Transverse colon (tissue), 4 donors: ENCODE measurements at regions not wholly inside any gene's neighbourhood (a gene's known extent, or its start where the extent isn't known, plus 50 kb on each side); places are given as distances from the start of the nearest gene placed in this dataset.

ENCODE experiments used
- CTCF ChIP-seq, 5 experiments: fragments of 200-600 bp in 3 of 5; fragments of 450-650 bp in 2 of 5; sonication (generic) in 3 of 5; IDR thresholded peaks; 1 replicate in 2 of 5; 2 replicates in 3 of 5; pipeline ENCODE4 v1.5.1; 2016 to 2017; ENCODE audit warnings: antibody characterized with exemption in 5 of 5, inconsistent platforms in 3 of 5, mild to moderate bottlenecking in 2 of 5, moderate library complexity in 1 of 5
- EP300 ChIP-seq: sonication (generic); formaldehyde crosslinking; IDR thresholded peaks from one replicate; pipeline ENCODE4 v1.6.1; 2017; ENCODE audit warnings: antibody characterized with exemption, low read depth
- POLR2A ChIP-seq: fragments of 450-650 bp; IDR thresholded peaks from one replicate; pipeline ENCODE4 v1.6.1; 2016; ENCODE audit warnings: antibody characterized with exemption, mild to moderate bottlenecking, moderate library complexity
- POLR2AphosphoS5 ChIP-seq, 3 donors: sonication (generic); formaldehyde crosslinking; IDR thresholded peaks; one replicate each; pipeline ENCODE4 v1.6.1; 2016; ENCODE audit warnings: antibody characterized with exemption in 3 of 3

- TF ChIP-seq POLR2AphosphoS5 (IDR thresholded peaks at IDR 0.05) (no peak), POLR2A (no peak), CTCF (IDR thresholded peaks at IDR 0.05) (no peak), EP300 (no peak)
Measured at GRCh38 chr4:26183017-26183416, 137.8 kb upstream of the RBPJ start.
